ENCODE measurements at regions not wholly inside any gene's neighbourhood (a gene's known extent, or its start where the extent isn't known, plus 50 kb on each side); places are given as distances from the start of the nearest gene placed in this dataset. TPM values are rescaled to one million over a fixed set of nuclear protein-coding genes. Genes with fewer than 3 reads are reported as not detected.
"Not testable (repeated sequence)": the region's sequence is repeated elsewhere in the genome, so short reads cannot be mapped to it uniquely, and the experiment has no call there.

DNA sequence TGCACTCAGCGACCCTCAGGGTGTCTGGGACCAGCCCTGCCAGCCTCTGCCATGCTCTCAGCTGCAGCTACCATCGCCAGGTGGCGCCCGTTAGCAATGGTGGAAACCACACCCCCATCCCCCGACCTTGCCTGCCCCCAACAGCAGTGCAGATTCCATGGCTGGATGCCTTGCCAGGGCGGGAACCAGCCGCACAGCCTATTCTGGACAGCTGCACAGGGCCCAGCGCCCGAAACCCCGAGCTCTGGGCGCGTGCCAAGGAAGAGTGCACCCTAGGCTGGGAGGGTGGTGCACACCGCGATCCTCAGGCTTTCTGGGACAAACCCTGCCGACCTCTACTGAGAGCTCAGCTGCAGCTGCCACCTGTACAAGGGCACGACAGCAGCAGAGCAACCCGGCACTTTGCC, 88.1 kb downstream of the POTEG start:
- DNase-seq (ENCODE audit: low read depth), result peak; percentile 9

DNA sequence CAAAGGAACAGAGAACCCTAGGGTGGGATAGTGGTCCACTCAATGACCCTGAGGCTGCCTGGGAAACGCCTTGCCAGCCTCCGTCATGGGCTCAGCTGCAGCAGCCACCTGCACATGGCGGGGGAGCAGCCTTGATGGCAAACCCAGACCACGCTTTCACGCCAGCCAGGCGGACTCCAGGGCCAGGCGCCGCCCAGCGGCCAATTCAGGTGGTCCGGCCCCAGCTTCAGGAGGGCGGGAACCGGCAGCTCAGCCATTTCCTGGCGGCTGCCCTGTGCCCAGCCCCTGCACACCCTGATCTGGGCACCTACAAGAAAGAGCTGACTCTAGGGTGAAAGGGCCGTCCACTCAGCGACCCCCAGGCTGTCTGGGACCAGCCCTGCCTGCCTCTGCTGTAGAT, 87.5 kb downstream of the POTEG start:
- not testable (repeated sequence) for DNase-seq (ENCODE audit: low read depth)

DNA sequence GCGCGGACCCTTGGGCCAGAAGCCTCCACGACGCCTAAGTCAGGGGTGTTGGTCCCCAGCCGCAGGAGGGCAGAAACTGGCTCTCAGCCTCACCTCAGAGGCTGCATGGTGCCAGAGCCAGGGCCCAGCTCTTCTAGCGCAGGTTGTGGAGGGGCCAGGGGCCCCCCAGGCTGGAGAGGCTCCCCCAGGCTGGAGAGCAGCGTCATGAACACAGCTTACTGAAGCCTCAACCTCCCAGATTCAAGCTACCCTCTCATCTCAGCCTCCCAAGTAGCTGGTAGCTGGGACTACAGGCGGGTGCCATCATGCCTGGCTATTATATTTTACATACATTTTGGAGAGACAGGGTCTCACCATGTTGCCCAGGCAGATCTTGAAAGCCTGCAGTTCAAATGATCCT, 87.0 kb downstream of the POTEG start:
- not testable (repeated sequence) for DNase-seq (ENCODE audit: low read depth)

Small RNAs in the stretch of these regions (small RNA-seq; reads per million reads assigned to genes)
- gene AL589743.6, result not detected
